CD14-positive monocyte (primary cell): ENCODE measurements at regions not wholly inside any gene's neighbourhood (a gene's known extent, or its start where the extent isn't known, plus 50 kb on each side); places are given as distances from the start of the nearest gene placed in this dataset.

Experiments
- DNase-seq, 3 donors: peaks; one replicate each; pipeline ENCODE4 v3.0.0-alpha.2; 2011 to 2022
- H2AFZ ChIP-seq: 2 replicates; pipeline ENCODE4 v1.6.0; 2012; ENCODE audit warnings: mild to moderate bottlenecking, low read depth, low read length, inconsistent platforms; ENCODE audit not compliant: insufficient read depth, poor library complexity, severe bottlenecking
- H3K27ac ChIP-seq, 2 donors: 1 replicate in 1 of 2; 2 replicates in 1 of 2; pipeline ENCODE4 v1.5.1; 2012 to 2013; ENCODE audit warnings: low read length in 2 of 2, control low read depth in 1 of 2, inconsistent platforms in 1 of 2, low read depth in 1 of 2, mild to moderate bottlenecking in 1 of 2
- H3K27me3 ChIP-seq, 2 donors: one replicate each; pipeline versions ENCODE4 v1.6.0 to v1.6.1; 2011 to 2013; ENCODE audit warnings: low read length in 2 of 2; ENCODE audit not compliant: control insufficient read depth in 2 of 2, insufficient read depth in 2 of 2
- H3K36me3 ChIP-seq, 2 donors: replicated peaks in 1 of 2; 1 replicate in 1 of 2; 2 replicates in 1 of 2; pipeline versions ENCODE4 v1.5.1 to v1.6.1; 2012 to 2013; ENCODE audit warnings: low read length in 2 of 2, control low read depth in 1 of 2, inconsistent platforms in 1 of 2, mild to moderate bottlenecking in 1 of 2; ENCODE audit not compliant: insufficient read depth in 2 of 2, control insufficient read depth in 1 of 2
- H3K4me1 ChIP-seq, 2 donors: 1 replicate in 1 of 2; 2 replicates in 1 of 2; pipeline versions ENCODE4 v1.5.1 to v1.6.1; 2012 to 2013; ENCODE audit warnings: low read length in 2 of 2, control low read depth in 1 of 2, inconsistent platforms in 1 of 2, mild to moderate bottlenecking in 1 of 2, moderate library complexity in 1 of 2; ENCODE audit not compliant: insufficient read depth in 2 of 2, control insufficient read depth in 1 of 2
- H3K4me2 ChIP-seq: replicated peaks from 2 replicates; pipeline ENCODE3; 2012; ENCODE audit warnings: low read length, moderate library complexity, mild to moderate bottlenecking; ENCODE audit not compliant: poor library complexity, severe bottlenecking; ENCODE audit errors: extremely low read depth
- H3K4me3 ChIP-seq, 3 experiments: fragments of 200-600 bp in 1 of 3; sonication (generic) in 1 of 3; replicated peaks in 1 of 3; 1 replicate in 2 of 3; 2 replicates in 1 of 3; pipeline ENCODE4 v1.5.1; 2011 to 2013; ENCODE audit warnings: low read length in 3 of 3, mild to moderate bottlenecking in 3 of 3, control low read depth in 2 of 3, low read depth in 2 of 3, inconsistent platforms in 1 of 3, moderate library complexity in 1 of 3
- H3K79me2 ChIP-seq: 2 replicates; pipeline ENCODE4 v1.6.0; 2012; ENCODE audit warnings: mild to moderate bottlenecking, control low read depth, inconsistent platforms, low read length, moderate library complexity; ENCODE audit not compliant: insufficient read depth
- H3K9ac ChIP-seq: 2 replicates; pipeline ENCODE4 v1.6.0; 2017; ENCODE audit warnings: low read length, mild to moderate bottlenecking; ENCODE audit not compliant: insufficient read depth, poor library complexity, severe bottlenecking
- H3K9me3 ChIP-seq, 2 donors: replicated peaks in 1 of 2; 1 replicate in 1 of 2; 2 replicates in 1 of 2; pipeline versions ENCODE4 v1.5.1 to v1.6.1; 2012 to 2013; ENCODE audit warnings: low read length in 2 of 2, control low read depth in 1 of 2; ENCODE audit not compliant: control insufficient read depth in 1 of 2, insufficient read depth in 1 of 2
- H4K20me1 ChIP-seq: 2 replicates; pipeline ENCODE4 v1.6.0; 2012; ENCODE audit warnings: mild to moderate bottlenecking, low read length, control low read depth, moderate library complexity; ENCODE audit not compliant: insufficient read depth
- H3K27ac Mint-ChIP-seq, 7 donors: one replicate each; pipeline ENCODE4 v1.8.0; 2020; ENCODE audit warnings: mild to moderate bottlenecking in 7 of 7, mixed read lengths in 7 of 7, moderate library complexity in 6 of 7, inconsistent platforms in 2 of 7
- H3K27me3 Mint-ChIP-seq, 3 donors: one replicate each; pipeline ENCODE4 v1.8.0; 2021 to 2022; ENCODE audit warnings: low read depth in 3 of 3, mild to moderate bottlenecking in 3 of 3, mixed read lengths in 3 of 3, moderate library complexity in 3 of 3, inconsistent platforms in 1 of 3
- H3K36me3 Mint-ChIP-seq, 2 donors: one replicate each; pipeline ENCODE4 v1.8.0; 2020; ENCODE audit warnings: mixed read lengths in 2 of 2, inconsistent platforms in 1 of 2, mild to moderate bottlenecking in 1 of 2
- H3K4me1 Mint-ChIP-seq: one replicate; pipeline ENCODE4 v1.8.0; 2020; ENCODE audit warnings: mild to moderate bottlenecking, mixed read lengths
- H3K4me3 Mint-ChIP-seq, 2 donors: one replicate each; pipeline ENCODE4 v1.8.0; 2020; ENCODE audit warnings: mild to moderate bottlenecking in 2 of 2, mixed read lengths in 2 of 2, moderate library complexity in 1 of 2
- H3K9me3 Mint-ChIP-seq, 7 donors: one replicate each; pipeline ENCODE4 v1.8.0; 2020 to 2022; ENCODE audit warnings: mixed read lengths in 7 of 7, mild to moderate bottlenecking in 6 of 7, moderate library complexity in 6 of 7, inconsistent platforms in 2 of 7
- WGBS: methylation state at CpG from one replicate; pipeline ENCODE4 v1.1.5; 2013; ENCODE audit warnings: missing lambda C conversion rate; ENCODE audit not compliant: insufficient coverage; 5-methylcytosine and 5-hydroxymethylcytosine counted together
- intact Hi-C, 2 donors: fragments of 100-400 bp; cut with micrococcal nuclease; formaldehyde crosslinking; loops; one replicate each; pipeline versions ENCODE4 v1.15.0 to v1.15.1; 2023
- TF ChIP-seq, protein P1 (sequence below): fragments of 200-600 bp; IDR thresholded peaks from one replicate; pipeline ENCODE4 v1.8.0; 2022; ENCODE audit warnings: antibody characterized with exemption, mild to moderate bottlenecking

- no peak overlapping the region for H3K27ac Mint-ChIP-seq
- no peak overlapping the region for H3K4me3 ChIP-seq
- 100% methylated on average over 1 of the region's 5 CpGs for WGBS
Measured at GRCh38 chr7:15765753-15766152, 79.3 kb upstream of the MEOX2 start.

GRCh38 chr7:15764851-15765382 lies 78.4 kb upstream of the MEOX2 start:
- H3K4me3 Mint-ChIP-seq = no peak overlapping the region
- H3K27me3 ChIP-seq = no peaks in the 10 kb centered on the region
- no peaks in the 10 kb centered on the region for H3K36me3 Mint-ChIP-seq
- H4K20me1 ChIP-seq = no peaks in the 10 kb centered on the region
- H3K36me3 ChIP-seq = no peaks in the 10 kb centered on the region
- no peak overlapping the region for H2AFZ ChIP-seq
- DNase-seq = no peak
- H3K9me3 ChIP-seq = peaks cover 0 to 10% of the 10 kb centered on the region in 2 donors
- peaks cover 0 to 14% (median 5%) of the 10 kb centered on the region in 7 donors for H3K9me3 Mint-ChIP-seq
- no peaks in the 10 kb centered on the region for H3K4me1 Mint-ChIP-seq
- H3K27me3 Mint-ChIP-seq = peaks cover 0 to under 1% (median 0%) of the 10 kb centered on the region in 3 donors
- TF ChIP-seq, protein P1, sequence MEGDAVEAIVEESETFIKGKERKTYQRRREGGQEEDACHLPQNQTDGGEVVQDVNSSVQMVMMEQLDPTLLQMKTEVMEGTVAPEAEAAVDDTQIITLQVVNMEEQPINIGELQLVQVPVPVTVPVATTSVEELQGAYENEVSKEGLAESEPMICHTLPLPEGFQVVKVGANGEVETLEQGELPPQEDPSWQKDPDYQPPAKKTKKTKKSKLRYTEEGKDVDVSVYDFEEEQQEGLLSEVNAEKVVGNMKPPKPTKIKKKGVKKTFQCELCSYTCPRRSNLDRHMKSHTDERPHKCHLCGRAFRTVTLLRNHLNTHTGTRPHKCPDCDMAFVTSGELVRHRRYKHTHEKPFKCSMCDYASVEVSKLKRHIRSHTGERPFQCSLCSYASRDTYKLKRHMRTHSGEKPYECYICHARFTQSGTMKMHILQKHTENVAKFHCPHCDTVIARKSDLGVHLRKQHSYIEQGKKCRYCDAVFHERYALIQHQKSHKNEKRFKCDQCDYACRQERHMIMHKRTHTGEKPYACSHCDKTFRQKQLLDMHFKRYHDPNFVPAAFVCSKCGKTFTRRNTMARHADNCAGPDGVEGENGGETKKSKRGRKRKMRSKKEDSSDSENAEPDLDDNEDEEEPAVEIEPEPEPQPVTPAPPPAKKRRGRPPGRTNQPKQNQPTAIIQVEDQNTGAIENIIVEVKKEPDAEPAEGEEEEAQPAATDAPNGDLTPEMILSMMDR = no peak
- H3K9ac ChIP-seq = no peak overlapping the region
- no peak overlapping the region for H3K27ac Mint-ChIP-seq
- intact Hi-C loops = no loop called here
- H3K4me1 ChIP-seq = no peaks in the 10 kb centered on the region
- H3K4me2 ChIP-seq = no peak overlapping the region
- H3K4me3 ChIP-seq = no peak overlapping the region
- no peak overlapping the region for H3K27ac ChIP-seq
- WGBS = no CpG with 5 or more reads among the region's 3 CpGs
- H3K79me2 ChIP-seq = no peaks in the 10 kb centered on the region

More at GRCh38 chr7:15765753-15766152, 79.3 kb upstream of the MEOX2 start:
- no peak overlapping the region for H3K4me2 ChIP-seq
- TF ChIP-seq, protein P1 = no peak
- Mint-ChIP-seq H3K4me1 (no peaks in the 10 kb centered on the region), H3K4me3 (no peak overlapping the region), H3K36me3 (no peaks in the 10 kb centered on the region), H3K27me3 (no peaks in the 10 kb centered on the region), H3K9me3 (peaks cover 0 to 17% (median 8%) of the 10 kb centered on the region in 7 donors)
- H3K9ac ChIP-seq = no peak overlapping the region
- intact Hi-C loops = no loop called here
- DNase-seq = no peak
- no peak overlapping the region for H3K27ac ChIP-seq
- H3K36me3 ChIP-seq = no peaks in the 10 kb centered on the region
- no peaks in the 10 kb centered on the region for H3K79me2 ChIP-seq
- peaks cover 0 to 10% of the 10 kb centered on the region in 2 donors for H3K9me3 ChIP-seq
- no peaks in the 10 kb centered on the region for H4K20me1 ChIP-seq
- H3K4me1 ChIP-seq = no peaks in the 10 kb centered on the region
- no peak overlapping the region for H2AFZ ChIP-seq
- no peaks in the 10 kb centered on the region for H3K27me3 ChIP-seq
